ENCODE measurements at regions not wholly inside any gene's neighbourhood (a gene's known extent, or its start where the extent isn't known, plus 50 kb on each side); places are given as distances from the start of the nearest gene placed in this dataset.
"Not testable (repeated sequence)": the region's sequence is repeated elsewhere in the genome, so short reads cannot be mapped to it uniquely, and the experiment has no call there.

- H3K27ac ChIP-seq, result no peak overlapping the region
- ChIA-PET POLR2A (ENCODE audit: low non-redundant PET) (no interaction called here), CTCF (no interaction called here)
- no peak for DNase-seq (ENCODE audit: low spot score)
- TF ChIP-seq CTCF (conservative IDR thresholded peaks at IDR 0.05; ENCODE audit: low read depth), result no peak
These were observed 559.6 kb upstream of the ADAMTS5 start for GRCh38 chr21:27526451-27526850.

GRCh38 chr21:27525780-27526179 is 558.9 kb upstream of the ADAMTS5 start:
- CTCF ChIA-PET, result no interaction called here
- no peak overlapping the region for H3K27ac ChIP-seq
- TF ChIP-seq CTCF (conservative IDR thresholded peaks at IDR 0.05; ENCODE audit: low read depth), result no peak
- POLR2A ChIA-PET (ENCODE audit: low non-redundant PET), result no interaction called here
- no peak for DNase-seq (ENCODE audit: low spot score)

GRCh38 chr21:27519361-27519760 is 552.5 kb upstream of the ADAMTS5 start:
- DNase-seq (ENCODE audit: low spot score), result no peak
- ChIA-PET CTCF (no interaction called here), POLR2A (ENCODE audit: low non-redundant PET) (no interaction called here)
- H3K27ac ChIP-seq, result no peak overlapping the region
- TF ChIP-seq CTCF (conservative IDR thresholded peaks at IDR 0.05; ENCODE audit: low read depth), result no peak

GRCh38 chr21:27517177-27517576 is 550.3 kb upstream of the ADAMTS5 start:
- DNase-seq (ENCODE audit: low spot score); H3K27ac ChIP-seq; POLR2A ChIA-PET (ENCODE audit: low non-redundant PET); CTCF ChIA-PET: not testable (repeated sequence)

GRCh38 chr21:27515676-27516075 is 548.8 kb upstream of the ADAMTS5 start:
- POLR2A ChIA-PET (ENCODE audit: low non-redundant PET), result no interaction called here
- CTCF ChIA-PET, result no interaction called here

GRCh38 chr21:27513825-27514224 is 546.9 kb upstream of the ADAMTS5 start:
- ChIA-PET POLR2A (ENCODE audit: low non-redundant PET) (no interaction called here), CTCF (no interaction called here)
- TF ChIP-seq CTCF (conservative IDR thresholded peaks at IDR 0.05; ENCODE audit: low read depth), result no peak
- no peak overlapping the region for H3K27ac ChIP-seq
- no peak for DNase-seq (ENCODE audit: low spot score)

More at GRCh38 chr21:27515676-27516075, 548.8 kb upstream of the ADAMTS5 start:
- DNase-seq (ENCODE audit: low spot score), result no peak
- H3K27ac ChIP-seq, result no peak overlapping the region
- no peak for TF ChIP-seq CTCF (conservative IDR thresholded peaks at IDR 0.05; ENCODE audit: low read depth)

GRCh38 chr21:27513016-27513415 is 546.1 kb upstream of the ADAMTS5 start:
- ChIA-PET CTCF (no interaction called here), POLR2A (ENCODE audit: low non-redundant PET) (no interaction called here)
- TF ChIP-seq CTCF (conservative IDR thresholded peaks at IDR 0.05; ENCODE audit: low read depth), result no peak
- no peak overlapping the region for H3K27ac ChIP-seq
- no peak for DNase-seq (ENCODE audit: low spot score)

Data from RWPE1 (cell line).